ENCODE measurements at regions not wholly inside any gene's neighbourhood (a gene's known extent, or its start where the extent isn't known, plus 50 kb on each side); places are given as distances from the start of the nearest gene placed in this dataset.

- 75 to 82% (median 80%) methylated on average over 5 of the region's 5 CpGs for WGBS, 3 donors
- Histone ChIP-seq H3K36me3 (ENCODE audit: insufficient read depth in 1 of 2, low read depth in 1 of 2) (no peaks in the 10 kb centered on the region), H3K4me3 (no peak overlapping the region), H3K27ac (no peak overlapping the region), H3K4me1 (no peaks in the 10 kb centered on the region), H3K9me3 (no peaks in the 10 kb centered on the region), H3K27me3 (ENCODE audit: insufficient read depth in 3 of 3, low read length in 2 of 3) (peaks cover 0 to 4% (median 0%) of the 10 kb centered on the region in 3 donors)
- TF ChIP-seq CTCF (IDR thresholded peaks at IDR 0.05), result no peak
- no peak for ATAC-seq
- intact Hi-C loops (cut with DNase I), result no loop called here
- no peak for DNase-seq
Measured at GRCh38 chr16:72243621-72244020, 71.7 kb upstream of the PMFBP1 start.

- Histone ChIP-seq H3K36me3 (ENCODE audit: insufficient read depth in 1 of 2, low read depth in 1 of 2) (no peaks in the 10 kb centered on the region), H3K27me3 (ENCODE audit: insufficient read depth in 3 of 3, low read length in 2 of 3) (peaks cover 0 to 4% (median 0%) of the 10 kb centered on the region in 3 donors), H3K27ac (no peak overlapping the region), H3K4me1 (no peaks in the 10 kb centered on the region), H3K9me3 (no peaks in the 10 kb centered on the region), H3K4me3 (no peak overlapping the region)
- 76 to 87% (median 84%) methylated on average over 4 of the region's 4 CpGs for WGBS, 3 donors
- no peak for TF ChIP-seq CTCF (IDR thresholded peaks at IDR 0.05)
- DNase-seq (no peak), ATAC-seq (no peak)
- intact Hi-C loops (cut with DNase I), result no loop called here
Measured at GRCh38 chr16:72242757-72243156, 70.8 kb upstream of the PMFBP1 start.

GRCh38 chr16:72241930-72242329, 70.0 kb upstream of the PMFBP1 start:
- Histone ChIP-seq H3K36me3 (ENCODE audit: insufficient read depth in 1 of 2, low read depth in 1 of 2) (no peaks in the 10 kb centered on the region), H3K27me3 (ENCODE audit: insufficient read depth in 3 of 3, low read length in 2 of 3) (peaks cover 0 to 4% (median 0%) of the 10 kb centered on the region in 3 donors), H3K27ac (no peak overlapping the region), H3K9me3 (no peaks in the 10 kb centered on the region), H3K4me1 (no peaks in the 10 kb centered on the region), H3K4me3 (no peak overlapping the region)
- 40 to 44% (median 40%) methylated on average over 7 of the region's 7 CpGs for WGBS, 3 donors
- ATAC-seq, result no peak
- intact Hi-C loops (cut with DNase I), result no loop called here
- TF ChIP-seq CTCF (IDR thresholded peaks at IDR 0.05), result peak; percentile 37
- DNase-seq, result no peak

- no peak for ATAC-seq
- WGBS, 3 donors, result 0 to 9% (median 0%) methylated on average over 1 of the region's 1 CpG
Measured at GRCh38 chr16:72241008-72241407, 69.1 kb upstream of the PMFBP1 start.

More at GRCh38 chr16:72241008-72241407, 69.1 kb upstream of the PMFBP1 start:
- H3K36me3 ChIP-seq (ENCODE audit: insufficient read depth in 1 of 2, low read depth in 1 of 2), result no peaks in the 10 kb centered on the region
- H3K4me1 ChIP-seq, result no peaks in the 10 kb centered on the region
- peaks cover 0 to 4% (median 0%) of the 10 kb centered on the region in 3 donors for H3K27me3 ChIP-seq (ENCODE audit: insufficient read depth in 3 of 3, low read length in 2 of 3)
- DNase-seq, result no peak
- H3K27ac ChIP-seq, result no peak overlapping the region
- TF ChIP-seq CTCF (IDR thresholded peaks at IDR 0.05), result no peak
- H3K4me3 ChIP-seq, result no peak overlapping the region
- H3K9me3 ChIP-seq, result no peaks in the 10 kb centered on the region
- intact Hi-C loops (cut with DNase I), result no loop called here
